Aorta (tissue), 5 donors: ENCODE measurements at regions not wholly inside any gene's neighbourhood (a gene's known extent, or its start where the extent isn't known, plus 50 kb on each side); places are given as distances from the start of the nearest gene placed in this dataset.

Experiments used
- ATAC-seq: fragments of 200-7000 bp; cut with Tn5 transposase; one replicate; pipeline ENCODE4 v1.9.1; 2022; ENCODE audit warnings: moderate library complexity; ENCODE audit not compliant: low FRiP score
- DNase-seq, 2 donors: peaks; one replicate each; pipeline ENCODE4 v3.0.0-alpha.2; 2020
- H3K27ac ChIP-seq, 2 donors: one replicate each; pipeline ENCODE4 v1.5.1; 2013; ENCODE audit warnings: low read length in 2 of 2, mild to moderate bottlenecking in 2 of 2, moderate library complexity in 2 of 2, control low read depth in 1 of 2, inconsistent platforms in 1 of 2, low read depth in 1 of 2
- H3K27me3 ChIP-seq, 2 donors: one replicate each; pipeline ENCODE4 v1.6.1; 2013; ENCODE audit warnings: control low read depth in 1 of 2, low read length in 1 of 2, mild to moderate bottlenecking in 1 of 2, moderate library complexity in 1 of 2; ENCODE audit not compliant: insufficient read depth in 2 of 2, control insufficient read depth in 1 of 2
- H3K36me3 ChIP-seq, 2 donors: one replicate each; pipeline ENCODE4 v1.6.1; 2013; ENCODE audit warnings: control low read depth in 1 of 2, low read length in 1 of 2, mild to moderate bottlenecking in 1 of 2; ENCODE audit not compliant: insufficient read depth in 2 of 2, control insufficient read depth in 1 of 2
- H3K4me1 ChIP-seq, 2 donors: one replicate each; pipeline ENCODE4 v1.6.1; 2013; ENCODE audit warnings: low read length in 2 of 2, control low read depth in 1 of 2, mild to moderate bottlenecking in 1 of 2, moderate library complexity in 1 of 2; ENCODE audit not compliant: insufficient read depth in 2 of 2, control insufficient read depth in 1 of 2
- H3K4me3 ChIP-seq, 2 donors: one replicate each; pipeline ENCODE4 v1.5.1; 2013; ENCODE audit warnings: low read length in 2 of 2, control low read depth in 1 of 2, mild to moderate bottlenecking in 1 of 2
- H3K9me3 ChIP-seq: one replicate; pipeline ENCODE4 v1.6.1; 2013; ENCODE audit warnings: mild to moderate bottlenecking, low read length; ENCODE audit not compliant: control insufficient read depth
- WGBS, 2 donors: extraction: QIAGEN DNeasy Blood & Tissue Kit; methylation state at CpG; one replicate each; pipeline ENCODE4 v1.1.7; 2013; 5-methylcytosine and 5-hydroxymethylcytosine counted together
- intact Hi-C, 2 donors: fragments of 100-400 bp; cut with DNase I; formaldehyde crosslinking; loops; one replicate each; pipeline versions ENCODE4 v1.14.2 to v1.15.0; 2022
- donor health status: healthy with polysubstance abuse.
- donor health status: Bipolar disorder and iron deficiency.
- donor health status: DM: no; HTN: no; CAD: no.
- donor health status: DM: no; HTN: no; CAD: no.
- donor health status: DM: yes; HTN: yes; CAD: no.

DNA sequence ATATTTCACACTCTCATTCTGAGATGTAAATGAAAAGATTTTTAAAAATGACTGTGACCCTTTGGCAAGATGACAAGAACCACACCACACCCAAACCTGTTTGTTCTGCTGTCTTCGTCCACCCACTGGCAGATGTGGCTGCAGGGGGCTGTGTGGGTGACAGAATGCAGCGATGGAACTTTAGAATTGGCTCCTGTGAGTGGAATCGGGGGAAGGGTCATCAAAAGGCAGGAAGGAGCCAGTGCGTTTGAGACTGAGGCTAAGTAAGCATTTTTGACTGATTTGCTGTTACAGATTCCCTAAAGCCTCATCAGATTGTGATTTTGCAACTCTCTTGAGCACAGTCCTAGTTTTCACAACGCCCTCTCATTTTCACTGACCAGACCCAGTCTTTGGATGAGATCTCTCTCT, 111.2 kb upstream of the ADGRL2 start:
- no peak for ATAC-seq
- H3K27ac ChIP-seq, result no peak overlapping the region

DNA sequence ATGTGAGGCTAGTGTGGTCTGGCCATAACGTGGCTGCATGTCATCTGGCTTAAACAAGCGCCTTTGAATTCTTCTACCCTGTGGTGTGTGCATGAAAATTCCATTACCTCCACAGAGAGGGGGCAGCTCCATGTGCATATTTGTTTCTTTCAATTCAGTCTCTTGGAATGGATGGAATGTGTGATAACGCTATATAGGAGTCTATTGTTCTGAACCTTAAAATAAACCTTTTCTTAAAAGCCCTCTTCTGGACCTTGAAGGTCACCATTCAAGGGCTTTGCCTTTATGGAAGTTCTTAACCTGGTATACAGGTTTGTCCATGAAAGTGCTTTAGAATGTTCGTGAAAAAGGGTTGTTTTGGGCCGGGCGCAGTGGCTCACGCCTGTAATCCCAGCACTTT, 118.2 kb upstream of the ADGRL2 start:
- intact Hi-C loops, result no loop called here
- no peak for ATAC-seq
- no peaks in the 10 kb centered on the region for H3K9me3 ChIP-seq
- no peaks in the 10 kb centered on the region for H3K36me3 ChIP-seq
- H3K4me3 ChIP-seq, result no peak overlapping the region
- no peak overlapping the region for H3K27ac ChIP-seq
- peaks cover 0 to 5% of the 10 kb centered on the region in 2 donors for H3K4me1 ChIP-seq
- DNase-seq, result no peak
- 62 to 71% methylated on average over 7 of the region's 7 CpGs for WGBS, 2 donors
- H3K27me3 ChIP-seq, result no peaks in the 10 kb centered on the region

More for the DNA sequence above, 111.2 kb upstream of the ADGRL2 start:
- no peaks in the 10 kb centered on the region for H3K27me3 ChIP-seq
- 53 to 69% methylated on average over 5 of the region's 5 CpGs for WGBS, 2 donors
- intact Hi-C loops, result no loop called here
- no peak for DNase-seq
- H3K4me1 ChIP-seq, result no peaks in the 10 kb centered on the region
- H3K4me3 ChIP-seq, result no peak overlapping the region
- H3K9me3 ChIP-seq, result no peaks in the 10 kb centered on the region
- no peaks in the 10 kb centered on the region for H3K36me3 ChIP-seq

DNA sequence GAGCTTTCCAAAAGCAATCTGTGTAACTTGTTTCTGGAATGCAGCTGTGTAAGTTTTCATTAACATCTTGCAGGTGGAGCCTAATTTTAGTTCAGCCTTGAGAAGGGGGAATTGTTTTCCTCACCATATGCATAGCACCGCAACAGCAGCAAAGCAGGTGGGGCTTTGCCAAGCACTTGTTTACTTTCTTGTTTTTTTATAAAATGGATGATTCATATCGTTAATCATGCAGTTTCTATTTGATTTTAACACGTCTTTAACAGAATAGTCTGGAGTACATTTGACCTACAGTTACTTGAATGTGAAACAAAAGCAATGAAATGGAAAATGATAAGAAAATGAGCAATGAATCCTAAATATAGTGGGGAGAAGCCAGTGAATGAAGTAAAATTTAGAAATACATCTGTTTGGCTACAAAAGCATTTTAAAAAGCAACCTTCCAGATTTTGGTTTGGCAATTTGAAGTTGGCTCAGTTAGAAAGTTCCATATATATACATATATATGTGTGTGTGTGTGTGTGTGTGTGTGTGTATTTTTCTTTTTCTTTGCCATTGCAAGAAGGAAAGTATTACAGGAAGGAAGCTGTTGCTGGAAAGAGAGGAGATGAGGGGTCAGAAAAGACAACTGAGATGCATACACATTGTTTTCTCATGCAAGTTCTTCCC, 119.0 kb upstream of the ADGRL2 start:
- no peaks in the 10 kb centered on the region for H3K36me3 ChIP-seq
- intact Hi-C loops, result no loop called here
- H3K9me3 ChIP-seq, result no peaks in the 10 kb centered on the region
- DNase-seq (no peak), ATAC-seq (no peak)
- no peak overlapping the region for H3K4me3 ChIP-seq
- H3K4me1 ChIP-seq, result peaks cover 0 to 5% of the 10 kb centered on the region in 2 donors
- WGBS, 2 donors, result 2 to 3% methylated on average over 3 of the region's 3 CpGs
- no peak overlapping the region for H3K27ac ChIP-seq
- no peaks in the 10 kb centered on the region for H3K27me3 ChIP-seq

DNA sequence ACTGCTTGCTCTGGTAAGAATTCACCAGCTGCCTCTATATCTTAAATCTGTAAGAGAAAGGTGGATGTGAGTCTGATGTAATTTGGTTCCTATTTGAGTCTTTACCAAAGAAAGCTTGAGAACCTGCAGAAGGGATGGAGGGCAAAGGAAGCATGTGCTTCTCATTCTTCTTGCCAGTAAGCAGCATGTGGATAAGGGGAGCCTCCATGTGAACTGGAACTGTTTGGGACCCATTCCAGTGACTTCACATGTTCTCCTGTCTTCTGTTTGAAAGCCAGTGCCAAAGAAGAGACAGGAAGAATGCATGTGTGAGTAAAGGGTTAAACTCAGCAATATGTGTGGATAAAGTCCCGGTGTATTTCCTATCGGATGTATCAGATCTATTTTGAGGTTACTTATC, 119.6 kb upstream of the ADGRL2 start:
- no peak overlapping the region for H3K27ac ChIP-seq
- H3K4me3 ChIP-seq, result no peak overlapping the region
- peaks cover 0 to 5% of the 10 kb centered on the region in 2 donors for H3K4me1 ChIP-seq
- ATAC-seq (no peak), DNase-seq (no peak)
- H3K9me3 ChIP-seq, result no peaks in the 10 kb centered on the region
- H3K36me3 ChIP-seq, result no peaks in the 10 kb centered on the region
- 1 to 3% methylated on average over 2 of the region's 2 CpGs for WGBS, 2 donors
- no peaks in the 10 kb centered on the region for H3K27me3 ChIP-seq
- intact Hi-C loops, result no loop called here

DNA sequence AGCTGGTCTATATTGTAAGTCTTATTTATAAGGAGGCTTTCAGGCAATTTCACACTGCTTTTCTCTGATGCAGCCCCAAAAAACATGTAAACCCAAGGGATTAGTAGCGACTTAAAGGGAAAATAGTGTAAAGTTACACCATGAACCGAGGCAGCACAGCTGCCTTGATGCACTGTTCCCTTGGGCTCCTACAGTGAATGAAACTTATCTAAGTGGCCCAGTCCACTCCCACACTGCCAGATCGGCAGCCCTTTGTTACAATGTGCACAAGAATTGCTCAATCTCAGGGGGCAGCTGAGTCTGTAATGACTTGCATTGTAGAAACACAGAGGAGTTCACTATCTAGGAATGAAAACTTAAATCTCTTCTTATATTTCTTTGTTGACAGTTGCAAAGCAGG, 120.8 kb upstream of the ADGRL2 start:
- H3K27ac ChIP-seq, result no peak overlapping the region
- WGBS, 2 donors, result 72 to 79% methylated on average over 3 of the region's 3 CpGs

DNA sequence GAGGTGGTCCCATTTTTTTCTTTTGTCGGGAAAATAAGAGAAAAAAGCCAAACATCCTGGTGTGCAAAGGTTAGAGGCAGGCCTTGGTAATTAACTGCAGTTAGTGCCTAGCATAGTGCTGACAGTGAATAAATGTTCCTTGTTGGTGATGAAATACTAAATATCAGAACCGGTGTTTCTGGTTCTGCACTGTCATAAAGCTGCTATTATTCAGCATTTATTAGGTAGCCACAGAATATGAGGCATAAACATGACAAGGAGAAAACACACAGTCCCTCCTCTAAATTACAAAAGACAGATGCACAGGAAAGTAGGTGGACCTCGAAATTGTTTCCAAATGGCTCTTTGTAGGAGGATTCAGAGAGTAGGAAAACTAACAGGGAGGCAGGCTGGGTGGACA, 122.0 kb upstream of the ADGRL2 start:
- WGBS, 2 donors, result 86 to 88% methylated on average over 3 of the region's 3 CpGs
- Histone ChIP-seq H3K9me3 (no peaks in the 10 kb centered on the region), H3K4me3 (no peak overlapping the region), H3K27me3 (no peaks in the 10 kb centered on the region), H3K27ac (no peak overlapping the region), H3K36me3 (no peaks in the 10 kb centered on the region), H3K4me1 (peaks cover 0 to 5% of the 10 kb centered on the region in 2 donors)
- ATAC-seq, result no peak
- intact Hi-C loops, result no loop called here
- DNase-seq, result no peak

More for the DNA sequence above, 120.8 kb upstream of the ADGRL2 start:
- intact Hi-C loops, result no loop called here
- no peaks in the 10 kb centered on the region for H3K9me3 ChIP-seq
- DNase-seq, result no peak
- H3K27me3 ChIP-seq, result no peaks in the 10 kb centered on the region
- H3K4me3 ChIP-seq, result no peak overlapping the region
- H3K36me3 ChIP-seq, result no peaks in the 10 kb centered on the region
- ATAC-seq, result no peak
- peaks cover 0 to 5% of the 10 kb centered on the region in 2 donors for H3K4me1 ChIP-seq

DNA sequence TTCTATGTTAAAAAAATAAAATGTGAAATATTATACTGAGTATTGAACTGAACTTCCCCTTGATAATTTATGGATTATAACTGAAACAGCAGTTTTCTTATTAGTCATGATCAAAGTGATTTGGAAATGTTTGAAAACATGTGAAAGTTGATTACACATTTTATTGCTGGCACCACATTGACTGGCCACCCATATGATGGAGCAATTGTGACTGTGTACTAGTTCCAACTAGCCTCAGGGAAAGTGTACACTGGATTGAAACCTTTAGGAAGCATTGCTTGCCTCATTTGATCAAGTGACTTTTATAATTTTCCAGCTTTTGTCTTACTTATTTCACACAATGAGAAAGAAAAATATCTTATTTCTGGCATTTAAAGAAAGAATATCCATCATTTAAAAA, 128.0 kb upstream of the ADGRL2 start:
- intact Hi-C loops, result no loop called here
- ATAC-seq, result no peak

DNA sequence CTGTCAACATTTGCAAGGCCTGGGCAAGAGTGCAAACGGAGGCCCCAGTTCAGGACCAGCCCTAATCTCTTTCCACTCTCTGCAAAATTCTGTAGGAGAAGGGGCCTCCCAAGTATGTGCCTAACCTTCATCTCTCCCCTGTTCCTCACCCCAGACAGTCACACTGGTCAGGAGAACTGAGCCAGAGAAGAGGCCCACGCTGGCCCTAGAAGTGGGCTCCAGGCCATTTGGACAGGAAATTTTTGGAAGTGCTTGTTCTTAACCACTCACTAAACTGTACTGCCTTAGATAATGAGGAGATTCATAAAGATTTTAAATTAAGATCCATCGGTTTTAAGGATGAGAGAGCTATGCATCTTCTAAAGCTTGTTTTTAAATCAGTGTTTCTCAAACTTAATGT, 129.7 kb upstream of the ADGRL2 start:
- Histone ChIP-seq H3K4me1 (no peaks in the 10 kb centered on the region), H3K4me3 (no peak overlapping the region), H3K36me3 (no peaks in the 10 kb centered on the region), H3K9me3 (no peaks in the 10 kb centered on the region), H3K27me3 (no peaks in the 10 kb centered on the region), H3K27ac (no peak overlapping the region)
- intact Hi-C loops, result no loop called here
- WGBS, 2 donors, result 41 to 48% methylated on average over 3 of the region's 3 CpGs
- ATAC-seq (peak; percentile 35), DNase-seq (no peak)

More for the DNA sequence above, 128.0 kb upstream of the ADGRL2 start:
- H3K4me1 ChIP-seq, result no peaks in the 10 kb centered on the region
- H3K36me3 ChIP-seq, result no peaks in the 10 kb centered on the region
- H3K4me3 ChIP-seq, result no peak overlapping the region
- no peak overlapping the region for H3K27ac ChIP-seq
- H3K27me3 ChIP-seq, result no peaks in the 10 kb centered on the region
- H3K9me3 ChIP-seq, result no peaks in the 10 kb centered on the region
- DNase-seq, result no peak

DNA sequence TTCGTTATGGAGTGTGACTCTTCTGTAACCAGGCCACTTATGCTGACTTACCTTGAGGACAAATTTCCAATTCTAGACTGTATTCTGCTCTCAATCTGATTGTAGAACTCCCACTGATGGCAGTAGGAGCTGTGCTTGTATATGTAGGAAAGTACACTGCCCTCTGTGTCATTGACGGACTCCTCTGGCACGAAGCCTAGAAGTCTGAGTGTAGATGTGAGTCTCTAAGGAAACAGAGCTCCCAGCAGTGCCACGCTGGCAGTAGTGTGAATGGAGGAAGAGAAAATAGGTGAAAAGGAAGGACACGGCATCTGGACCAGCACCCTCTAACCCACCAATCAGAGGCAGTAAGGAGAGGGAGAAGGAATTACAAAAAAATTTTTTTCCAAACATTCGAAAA, 130.4 kb upstream of the ADGRL2 start:
- intact Hi-C loops, result no loop called here

More for the DNA sequence above, 130.4 kb upstream of the ADGRL2 start:
- ATAC-seq (peak; percentile 86), DNase-seq (peak; percentile 82)
- H3K4me3 ChIP-seq, result no peak overlapping the region
- no peaks in the 10 kb centered on the region for H3K9me3 ChIP-seq
- WGBS, 2 donors, result 16 to 17% methylated on average over 6 of the region's 6 CpGs
- no peaks in the 10 kb centered on the region for H3K4me1 ChIP-seq
- no peak overlapping the region for H3K27ac ChIP-seq
- no peaks in the 10 kb centered on the region for H3K36me3 ChIP-seq
- H3K27me3 ChIP-seq, result no peaks in the 10 kb centered on the region
